ENCODE measurements at regions not wholly inside any gene's neighbourhood (a gene's known extent, or its start where the extent isn't known, plus 50 kb on each side); places are given as distances from the start of the nearest gene placed in this dataset.

DNA sequence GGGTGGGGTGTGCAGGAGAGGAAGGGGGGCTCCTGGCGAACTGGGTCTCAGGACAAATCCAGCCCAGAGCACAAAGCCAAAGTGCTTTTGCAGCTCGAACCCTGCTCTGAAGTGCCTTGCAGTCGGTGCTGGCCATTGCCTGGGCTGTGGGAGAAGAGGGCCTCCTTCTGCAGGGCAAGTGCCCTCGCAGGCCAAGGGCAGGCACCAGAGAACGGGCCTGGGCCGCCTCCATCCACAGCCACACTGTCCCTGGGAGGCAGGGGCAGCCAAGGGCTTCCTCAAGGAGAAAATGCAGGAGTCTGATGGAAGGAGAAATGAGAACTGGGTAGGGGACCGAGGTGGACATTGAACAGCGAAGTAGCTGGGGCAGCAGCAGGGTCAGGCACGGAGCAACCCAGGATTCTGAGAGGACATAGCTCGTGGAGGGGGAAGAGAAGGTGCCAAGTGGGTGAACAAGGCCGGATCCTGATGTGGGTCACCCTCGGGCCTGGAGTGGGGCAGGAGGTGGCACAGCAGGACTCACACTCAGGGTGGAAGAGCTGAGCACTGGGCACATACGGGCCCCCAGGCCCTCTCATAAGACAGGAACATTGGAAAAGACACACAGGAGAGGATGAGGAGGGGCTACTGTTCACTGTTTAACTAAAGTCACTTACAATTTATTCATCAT, 312.8 kb upstream of the SALL3 start:
- Histone ChIP-seq H3K27me3 (ENCODE audit: control insufficient read depth in 1 of 2, insufficient read depth in 2 of 2, low read length in 2 of 2) (no peaks in the 10 kb centered on the region), H3K9ac (ENCODE audit: low read depth in 1 of 2, low read length in 2 of 2) (no peak overlapping the region), H3K4me3 (ENCODE audit: low read depth in 1 of 2, low read length in 2 of 2) (no peak overlapping the region), H3K9me3 (ENCODE audit: control insufficient read depth in 1 of 2, low read length in 2 of 2) (no peaks in the 10 kb centered on the region), H3K4me1 (ENCODE audit: control insufficient read depth in 1 of 2, insufficient read depth in 2 of 2, low read length in 2 of 2) (no peaks in the 10 kb centered on the region), H3K36me3 (ENCODE audit: control insufficient read depth in 1 of 2, insufficient read depth in 2 of 2, low read length in 2 of 2) (no peaks in the 10 kb centered on the region), H3K27ac (ENCODE audit: low read depth, low read length) (no peak overlapping the region)

DNA sequence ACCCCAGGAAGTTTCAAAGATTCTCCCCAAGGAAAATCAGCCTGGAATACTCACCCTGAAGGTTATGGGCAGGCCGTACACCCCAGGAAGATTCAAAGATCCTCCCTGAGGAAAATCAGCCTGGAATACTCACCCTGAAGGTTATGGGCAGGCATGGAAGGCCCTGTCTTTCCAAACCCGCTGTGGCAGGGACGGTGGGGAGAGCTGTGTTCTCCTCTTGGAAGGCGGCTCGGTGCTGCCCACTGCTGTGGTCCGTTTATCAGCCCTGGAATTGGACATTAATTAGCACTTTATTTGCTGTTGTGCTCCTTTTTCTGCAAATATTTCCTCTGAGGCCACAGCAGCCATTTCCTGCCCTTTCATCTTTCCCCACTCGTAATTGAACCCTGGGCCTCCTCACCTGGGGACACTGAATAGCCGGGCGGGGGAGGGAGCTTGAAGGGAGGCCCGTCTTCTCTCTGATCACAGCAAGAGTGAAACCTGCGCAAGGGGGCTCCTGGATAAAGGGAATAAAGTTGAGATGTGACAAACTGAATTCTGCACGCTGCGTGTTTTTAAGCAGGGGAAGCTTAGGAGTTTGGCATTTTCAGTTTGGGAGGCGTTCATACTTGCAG, 308.7 kb upstream of the SALL3 start:
- Histone ChIP-seq H3K9me3 (ENCODE audit: control insufficient read depth in 1 of 2, low read length in 2 of 2) (no peaks in the 10 kb centered on the region), H3K4me1 (ENCODE audit: control insufficient read depth in 1 of 2, insufficient read depth in 2 of 2, low read length in 2 of 2) (no peaks in the 10 kb centered on the region), H3K36me3 (ENCODE audit: control insufficient read depth in 1 of 2, insufficient read depth in 2 of 2, low read length in 2 of 2) (no peaks in the 10 kb centered on the region), H3K27ac (ENCODE audit: low read depth, low read length) (no peak overlapping the region), H3K27me3 (ENCODE audit: control insufficient read depth in 1 of 2, insufficient read depth in 2 of 2, low read length in 2 of 2) (no peaks in the 10 kb centered on the region), H3K4me3 (ENCODE audit: low read depth in 1 of 2, low read length in 2 of 2) (no peak overlapping the region), H3K9ac (ENCODE audit: low read depth in 1 of 2, low read length in 2 of 2) (no peak overlapping the region)

DNA sequence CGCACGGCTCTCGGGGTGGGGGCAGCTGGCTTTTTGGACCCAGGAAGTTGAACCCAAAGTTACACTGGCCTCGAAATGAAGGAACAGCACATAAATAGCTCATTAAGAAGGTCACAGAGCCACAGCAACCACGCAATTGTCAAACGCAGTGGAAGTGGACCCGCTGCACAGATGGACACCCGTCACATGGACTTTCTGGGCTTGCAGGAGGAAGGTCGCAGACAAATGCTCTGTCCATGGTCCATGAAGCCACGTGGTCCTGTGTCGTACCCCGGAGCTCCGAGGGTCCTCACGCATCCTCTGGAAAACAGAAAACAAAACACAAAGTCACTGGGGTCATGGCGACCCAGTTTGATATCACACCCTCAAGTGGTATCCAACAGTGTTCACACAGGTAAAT, 308.1 kb upstream of the SALL3 start:
- Histone ChIP-seq H3K27ac (ENCODE audit: low read depth, low read length) (no peak overlapping the region), H3K27me3 (ENCODE audit: control insufficient read depth in 1 of 2, insufficient read depth in 2 of 2, low read length in 2 of 2) (no peaks in the 10 kb centered on the region), H3K9me3 (ENCODE audit: control insufficient read depth in 1 of 2, low read length in 2 of 2) (no peaks in the 10 kb centered on the region), H3K36me3 (ENCODE audit: control insufficient read depth in 1 of 2, insufficient read depth in 2 of 2, low read length in 2 of 2) (no peaks in the 10 kb centered on the region), H3K9ac (ENCODE audit: low read depth in 1 of 2, low read length in 2 of 2) (no peak overlapping the region), H3K4me1 (ENCODE audit: control insufficient read depth in 1 of 2, insufficient read depth in 2 of 2, low read length in 2 of 2) (no peaks in the 10 kb centered on the region), H3K4me3 (ENCODE audit: low read depth in 1 of 2, low read length in 2 of 2) (no peak overlapping the region)

DNA sequence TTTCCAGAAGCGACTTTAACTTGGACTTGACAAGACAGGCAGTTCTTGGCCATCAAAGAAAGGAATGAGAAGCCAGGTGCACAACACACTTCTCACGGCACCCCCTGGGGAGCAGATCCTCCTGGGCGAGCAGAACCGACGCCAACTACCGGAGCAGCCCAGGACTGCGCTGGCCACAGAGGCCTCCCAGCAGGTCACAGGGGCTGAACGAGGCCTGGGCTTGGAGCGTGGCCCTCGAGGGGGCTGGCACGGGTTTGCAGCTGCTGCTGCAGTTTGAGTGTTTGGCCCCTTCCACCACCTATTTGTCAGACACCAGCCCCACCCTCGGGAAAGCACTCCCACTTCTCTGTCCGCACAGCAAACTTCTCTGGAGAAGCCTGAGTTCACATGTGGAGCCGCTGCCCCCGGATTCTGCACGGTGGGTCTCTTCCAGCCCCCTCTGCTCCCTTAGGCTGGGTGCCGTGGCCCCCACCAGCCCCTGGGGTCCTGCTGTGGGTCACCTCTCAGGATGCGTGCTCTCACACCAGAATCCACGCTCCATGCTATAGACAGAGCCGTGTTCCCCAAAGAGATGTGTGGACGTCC, 306.7 kb upstream of the SALL3 start:
- no peak overlapping the region for H3K9ac ChIP-seq (ENCODE audit: low read depth in 1 of 2, low read length in 2 of 2)
- H3K4me1 ChIP-seq (ENCODE audit: control insufficient read depth in 1 of 2, insufficient read depth in 2 of 2, low read length in 2 of 2), result no peaks in the 10 kb centered on the region
- no peaks in the 10 kb centered on the region for H3K27me3 ChIP-seq (ENCODE audit: control insufficient read depth in 1 of 2, insufficient read depth in 2 of 2, low read length in 2 of 2)
- no peaks in the 10 kb centered on the region for H3K36me3 ChIP-seq (ENCODE audit: control insufficient read depth in 1 of 2, insufficient read depth in 2 of 2, low read length in 2 of 2)
- no peak overlapping the region for H3K27ac ChIP-seq (ENCODE audit: low read depth, low read length)
- no peaks in the 10 kb centered on the region for H3K9me3 ChIP-seq (ENCODE audit: control insufficient read depth in 1 of 2, low read length in 2 of 2)
- H3K4me3 ChIP-seq (ENCODE audit: low read depth in 1 of 2, low read length in 2 of 2), result no peak overlapping the region

DNA sequence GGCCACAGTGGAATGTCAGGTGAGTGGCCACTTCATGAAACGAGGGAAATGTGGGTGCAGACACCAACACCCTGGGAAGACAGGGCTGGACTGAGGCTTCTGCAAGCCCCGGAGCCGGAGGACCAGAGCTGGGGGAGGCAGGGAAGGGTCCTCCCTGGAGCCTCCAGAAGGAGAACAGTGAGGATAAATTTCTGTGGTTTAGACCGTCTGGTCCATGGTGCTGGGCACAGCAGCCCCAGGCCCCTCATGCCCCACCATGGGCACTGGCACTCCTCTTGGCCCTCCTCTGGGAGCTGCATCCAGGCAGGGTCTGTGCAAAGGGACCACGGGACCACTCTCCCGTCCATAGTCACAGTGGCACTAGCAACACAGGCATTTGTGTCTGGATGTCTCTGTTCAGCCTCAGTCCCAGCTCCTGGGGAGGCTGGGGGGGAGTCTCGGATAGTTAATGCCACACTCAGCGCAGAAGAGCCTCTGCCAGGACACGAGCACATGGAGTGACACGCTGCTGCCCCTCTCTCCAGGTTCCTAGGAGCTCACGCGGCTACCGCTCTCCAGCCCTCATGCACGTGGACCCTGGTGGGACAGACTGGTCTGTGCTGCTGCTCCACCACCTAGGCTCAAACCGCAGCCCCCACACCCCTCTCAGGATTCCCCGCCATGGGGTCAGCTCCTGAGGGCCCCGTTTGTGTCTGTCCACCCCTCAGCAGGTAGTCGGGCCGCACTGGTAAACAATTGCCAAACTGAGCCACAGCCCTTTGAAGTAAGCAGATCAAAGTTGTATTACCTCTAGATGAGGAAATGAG, 305.9 kb upstream of the SALL3 start:
- H3K4me3 ChIP-seq (ENCODE audit: low read depth in 1 of 2, low read length in 2 of 2), result no peak overlapping the region
- no peaks in the 10 kb centered on the region for H3K36me3 ChIP-seq (ENCODE audit: control insufficient read depth in 1 of 2, insufficient read depth in 2 of 2, low read length in 2 of 2)
- no peaks in the 10 kb centered on the region for H3K4me1 ChIP-seq (ENCODE audit: control insufficient read depth in 1 of 2, insufficient read depth in 2 of 2, low read length in 2 of 2)
- H3K9ac ChIP-seq (ENCODE audit: low read depth in 1 of 2, low read length in 2 of 2), result no peak overlapping the region
- H3K27ac ChIP-seq (ENCODE audit: low read depth, low read length), result no peak overlapping the region
- H3K27me3 ChIP-seq (ENCODE audit: control insufficient read depth in 1 of 2, insufficient read depth in 2 of 2, low read length in 2 of 2), result no peaks in the 10 kb centered on the region
- H3K9me3 ChIP-seq (ENCODE audit: control insufficient read depth in 1 of 2, low read length in 2 of 2), result no peaks in the 10 kb centered on the region

DNA sequence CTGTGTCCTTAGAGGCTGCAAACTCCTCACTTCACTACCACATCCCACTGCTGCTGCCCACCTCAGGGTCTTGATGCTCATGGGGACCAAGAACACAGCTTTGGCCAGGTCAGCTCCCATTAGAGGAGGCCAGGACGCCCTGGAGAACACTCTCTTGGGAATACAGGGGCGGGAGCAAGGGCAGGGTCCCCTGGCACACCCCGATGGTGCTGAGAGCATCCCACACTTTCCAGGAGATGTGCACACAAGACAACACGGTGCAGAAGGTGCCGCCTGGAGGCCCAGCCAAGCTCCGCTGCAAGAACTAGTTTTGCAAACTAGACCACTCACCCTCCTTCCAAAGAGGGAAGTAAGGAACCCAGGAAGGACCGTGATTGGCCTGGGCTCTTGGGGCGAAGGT, 304.4 kb upstream of the SALL3 start:
- Histone ChIP-seq H3K4me1 (ENCODE audit: control insufficient read depth in 1 of 2, insufficient read depth in 2 of 2, low read length in 2 of 2) (no peaks in the 10 kb centered on the region), H3K27me3 (ENCODE audit: control insufficient read depth in 1 of 2, insufficient read depth in 2 of 2, low read length in 2 of 2) (no peaks in the 10 kb centered on the region), H3K27ac (ENCODE audit: low read depth, low read length) (no peak overlapping the region), H3K4me3 (ENCODE audit: low read depth in 1 of 2, low read length in 2 of 2) (no peak overlapping the region), H3K9me3 (ENCODE audit: control insufficient read depth in 1 of 2, low read length in 2 of 2) (no peaks in the 10 kb centered on the region), H3K9ac (ENCODE audit: low read depth in 1 of 2, low read length in 2 of 2) (no peak overlapping the region), H3K36me3 (ENCODE audit: control insufficient read depth in 1 of 2, insufficient read depth in 2 of 2, low read length in 2 of 2) (no peaks in the 10 kb centered on the region)

DNA sequence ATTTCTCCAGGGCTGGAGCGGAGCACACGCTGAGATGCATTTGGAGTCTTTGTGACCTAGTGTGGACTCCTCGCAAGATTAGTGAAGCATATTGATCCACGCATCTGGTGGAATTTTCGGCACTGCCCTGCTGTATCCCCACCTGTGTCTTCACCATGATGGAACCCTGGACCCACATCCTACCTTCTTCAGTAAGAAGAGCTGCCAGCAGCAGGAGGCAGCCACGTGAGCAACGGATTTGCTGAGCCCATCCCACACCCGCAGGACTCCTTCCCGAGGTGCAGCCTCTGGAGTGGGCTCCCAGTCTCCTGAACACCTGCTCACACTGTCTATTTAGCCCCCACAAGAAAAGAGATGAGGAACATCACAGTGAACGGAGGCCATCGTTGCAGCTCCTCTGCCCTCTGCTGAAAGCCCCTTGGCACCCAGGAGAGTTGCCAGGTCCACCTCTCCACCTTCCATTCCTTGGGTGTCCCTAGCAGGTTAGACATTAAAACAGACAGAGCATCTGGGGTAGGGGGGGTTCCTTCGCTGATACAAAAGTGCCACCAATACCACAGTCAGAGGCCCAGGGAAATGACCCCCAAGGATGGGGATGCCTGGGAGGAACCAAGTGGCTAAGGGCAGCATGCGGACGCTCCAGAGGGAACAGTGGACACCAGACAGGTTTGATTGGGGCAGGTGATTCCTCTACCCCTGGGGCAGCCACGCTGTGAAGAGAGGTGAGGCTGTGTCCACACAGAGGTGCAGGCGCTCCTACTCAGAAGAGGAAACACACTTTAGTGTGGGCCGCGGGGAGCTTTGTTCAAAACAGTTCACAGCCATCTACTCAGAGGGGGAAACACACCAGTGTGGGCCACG, 302.8 kb upstream of the SALL3 start:
- Histone ChIP-seq H3K27me3 (ENCODE audit: control insufficient read depth in 1 of 2, insufficient read depth in 2 of 2, low read length in 2 of 2) (no peaks in the 10 kb centered on the region), H3K9me3 (ENCODE audit: control insufficient read depth in 1 of 2, low read length in 2 of 2) (no peaks in the 10 kb centered on the region), H3K4me3 (ENCODE audit: low read depth in 1 of 2, low read length in 2 of 2) (no peak overlapping the region), H3K9ac (ENCODE audit: low read depth in 1 of 2, low read length in 2 of 2) (no peak overlapping the region), H3K4me1 (ENCODE audit: control insufficient read depth in 1 of 2, insufficient read depth in 2 of 2, low read length in 2 of 2) (no peaks in the 10 kb centered on the region), H3K27ac (ENCODE audit: low read depth, low read length) (no peak overlapping the region), H3K36me3 (ENCODE audit: control insufficient read depth in 1 of 2, insufficient read depth in 2 of 2, low read length in 2 of 2) (no peaks in the 10 kb centered on the region)

DNA sequence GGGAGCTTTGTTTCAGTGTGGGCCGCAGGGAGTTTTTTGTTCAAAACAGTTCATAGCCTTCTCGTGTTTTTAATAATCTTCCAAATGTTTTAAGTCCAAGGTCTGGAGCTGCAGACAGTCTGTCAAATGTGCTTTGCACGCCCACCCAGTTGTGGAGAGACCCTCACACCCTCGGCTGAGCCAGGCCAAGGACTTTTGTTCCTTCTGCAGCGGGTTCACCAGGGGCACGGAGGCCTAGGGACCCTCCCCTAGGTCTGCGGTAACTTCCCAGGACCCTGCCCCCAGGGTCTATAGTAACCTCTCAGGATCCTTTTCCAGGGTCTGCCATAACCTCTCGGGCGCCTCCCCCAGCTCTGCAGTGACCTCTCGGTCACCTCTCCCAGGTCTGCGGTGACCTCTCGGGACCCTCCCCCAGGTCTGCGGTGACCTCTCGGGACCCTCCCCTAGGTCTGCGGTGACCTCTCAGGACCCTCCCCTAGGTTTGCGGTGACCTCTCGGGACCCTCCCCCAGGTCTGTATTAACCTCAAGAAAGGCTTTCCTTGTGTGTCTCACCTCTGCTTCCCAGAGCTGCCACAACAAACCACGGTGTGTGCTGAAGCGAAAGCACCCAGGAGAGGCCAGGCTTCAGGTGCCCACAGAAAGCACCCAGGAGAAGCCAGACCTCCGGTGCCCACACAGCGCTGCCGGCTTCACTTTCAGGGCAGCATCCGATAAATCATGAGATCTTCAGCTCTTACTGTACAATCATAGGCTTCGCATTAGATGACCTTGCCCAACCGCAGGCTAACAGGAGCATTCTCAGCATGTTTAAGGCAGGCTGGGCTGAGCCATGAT, 301.9 kb upstream of the SALL3 start:
- H3K27me3 ChIP-seq (ENCODE audit: control insufficient read depth in 1 of 2, insufficient read depth in 2 of 2, low read length in 2 of 2), result no peaks in the 10 kb centered on the region
- H3K36me3 ChIP-seq (ENCODE audit: control insufficient read depth in 1 of 2, insufficient read depth in 2 of 2, low read length in 2 of 2), result no peaks in the 10 kb centered on the region

DNA sequence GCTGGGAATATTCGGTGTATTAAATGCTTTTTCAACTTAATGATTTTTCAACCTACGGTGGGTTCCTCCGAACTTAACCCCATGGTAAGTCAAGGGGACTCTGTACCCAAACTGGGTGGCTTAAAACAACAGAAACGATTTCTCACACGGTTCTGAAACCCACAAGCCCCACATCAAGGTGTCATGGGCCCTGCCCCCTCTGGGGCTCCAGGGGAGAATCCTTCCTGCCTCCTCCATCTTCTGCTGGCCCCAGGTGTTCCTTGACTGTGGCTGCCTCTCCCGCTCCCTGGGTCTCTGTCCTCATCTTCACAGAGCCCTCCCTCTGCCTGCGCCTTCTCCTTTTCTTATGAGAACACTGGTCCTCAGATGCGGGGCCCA, 301.3 kb upstream of the SALL3 start:
- H3K4me1 ChIP-seq (ENCODE audit: control insufficient read depth in 1 of 2, insufficient read depth in 2 of 2, low read length in 2 of 2), result no peaks in the 10 kb centered on the region
- no peaks in the 10 kb centered on the region for H3K9me3 ChIP-seq (ENCODE audit: control insufficient read depth in 1 of 2, low read length in 2 of 2)
- no peak overlapping the region for H3K4me3 ChIP-seq (ENCODE audit: low read depth in 1 of 2, low read length in 2 of 2)
- no peaks in the 10 kb centered on the region for H3K27me3 ChIP-seq (ENCODE audit: control insufficient read depth in 1 of 2, insufficient read depth in 2 of 2, low read length in 2 of 2)
- no peak overlapping the region for H3K27ac ChIP-seq (ENCODE audit: low read depth, low read length)
- no peaks in the 10 kb centered on the region for H3K36me3 ChIP-seq (ENCODE audit: control insufficient read depth in 1 of 2, insufficient read depth in 2 of 2, low read length in 2 of 2)
- no peak overlapping the region for H3K9ac ChIP-seq (ENCODE audit: low read depth in 1 of 2, low read length in 2 of 2)

More for the DNA sequence above, 301.9 kb upstream of the SALL3 start:
- no peaks in the 10 kb centered on the region for H3K9me3 ChIP-seq (ENCODE audit: control insufficient read depth in 1 of 2, low read length in 2 of 2)
- no peaks in the 10 kb centered on the region for H3K4me1 ChIP-seq (ENCODE audit: control insufficient read depth in 1 of 2, insufficient read depth in 2 of 2, low read length in 2 of 2)
- no peak overlapping the region for H3K9ac ChIP-seq (ENCODE audit: low read depth in 1 of 2, low read length in 2 of 2)
- H3K4me3 ChIP-seq (ENCODE audit: low read depth in 1 of 2, low read length in 2 of 2), result no peak overlapping the region
- H3K27ac ChIP-seq (ENCODE audit: low read depth, low read length), result no peak overlapping the region

All from duodenal mucosa (tissue), 2 donors.